ENCODE measurements at regions not wholly inside any gene's neighbourhood (a gene's known extent, or its start where the extent isn't known, plus 50 kb on each side); places are given as distances from the start of the nearest gene placed in this dataset.

DNA sequence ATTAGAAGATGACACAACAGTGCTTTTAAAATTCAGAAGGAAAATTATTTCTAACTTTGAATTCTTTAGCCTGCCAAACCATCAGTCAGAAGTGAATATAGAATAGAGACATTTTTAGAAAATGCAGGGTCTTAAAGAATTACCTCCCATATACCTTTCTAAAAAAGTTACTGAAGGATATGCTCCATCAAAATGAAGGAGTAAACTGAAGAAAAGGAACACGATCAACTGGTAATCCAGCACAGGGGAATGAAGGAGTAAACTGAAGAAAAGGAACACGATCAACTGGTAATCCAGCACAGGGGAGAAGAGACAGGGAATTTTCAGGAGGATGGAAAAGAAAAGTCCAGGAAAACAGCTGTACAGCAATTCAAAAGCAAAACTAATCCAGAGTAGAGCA, 75.4 kb upstream of the LDLRAD3 start:
- in situ Hi-C loops (cut with HindIII; ENCODE audit: low sequenced_read_pairs) = no loop called here
- H3K4me3 ChIP-seq (ENCODE audit: low read depth, low read length) = no peak overlapping the region
- TF ChIP-seq, protein P1, sequence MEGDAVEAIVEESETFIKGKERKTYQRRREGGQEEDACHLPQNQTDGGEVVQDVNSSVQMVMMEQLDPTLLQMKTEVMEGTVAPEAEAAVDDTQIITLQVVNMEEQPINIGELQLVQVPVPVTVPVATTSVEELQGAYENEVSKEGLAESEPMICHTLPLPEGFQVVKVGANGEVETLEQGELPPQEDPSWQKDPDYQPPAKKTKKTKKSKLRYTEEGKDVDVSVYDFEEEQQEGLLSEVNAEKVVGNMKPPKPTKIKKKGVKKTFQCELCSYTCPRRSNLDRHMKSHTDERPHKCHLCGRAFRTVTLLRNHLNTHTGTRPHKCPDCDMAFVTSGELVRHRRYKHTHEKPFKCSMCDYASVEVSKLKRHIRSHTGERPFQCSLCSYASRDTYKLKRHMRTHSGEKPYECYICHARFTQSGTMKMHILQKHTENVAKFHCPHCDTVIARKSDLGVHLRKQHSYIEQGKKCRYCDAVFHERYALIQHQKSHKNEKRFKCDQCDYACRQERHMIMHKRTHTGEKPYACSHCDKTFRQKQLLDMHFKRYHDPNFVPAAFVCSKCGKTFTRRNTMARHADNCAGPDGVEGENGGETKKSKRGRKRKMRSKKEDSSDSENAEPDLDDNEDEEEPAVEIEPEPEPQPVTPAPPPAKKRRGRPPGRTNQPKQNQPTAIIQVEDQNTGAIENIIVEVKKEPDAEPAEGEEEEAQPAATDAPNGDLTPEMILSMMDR (IDR thresholded peaks at IDR 0.05; ENCODE audit: low read depth, low read length) = no peak
- no peak for DNase-seq (ENCODE audit: low read depth, low spot score)

DNA sequence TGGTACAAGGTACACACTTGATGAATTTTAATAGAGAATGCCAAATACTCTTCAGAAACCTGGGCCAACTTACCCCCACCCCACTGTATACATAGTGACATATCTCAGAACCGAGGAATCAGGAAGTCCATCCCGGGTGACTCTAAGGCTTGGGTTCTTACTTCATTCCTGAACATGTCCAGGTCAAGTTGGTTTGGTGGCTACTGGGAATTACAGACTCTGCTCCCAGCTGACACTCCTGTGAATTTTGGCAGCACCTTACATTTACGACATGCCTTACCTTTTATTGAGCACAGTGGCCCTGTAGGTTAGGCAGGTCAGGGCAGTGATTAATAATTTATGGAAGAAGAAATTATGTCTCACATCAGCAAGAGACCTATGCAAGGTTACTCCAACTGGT, 70.1 kb upstream of the LDLRAD3 start:
- in situ Hi-C loops (cut with HindIII; ENCODE audit: low sequenced_read_pairs) = no loop called here
- H3K4me3 ChIP-seq (ENCODE audit: low read depth, low read length) = no peak overlapping the region
- no peak for DNase-seq (ENCODE audit: low read depth, low spot score)
- TF ChIP-seq, protein P1 (IDR thresholded peaks at IDR 0.05; ENCODE audit: low read depth, low read length) = no peak

DNA sequence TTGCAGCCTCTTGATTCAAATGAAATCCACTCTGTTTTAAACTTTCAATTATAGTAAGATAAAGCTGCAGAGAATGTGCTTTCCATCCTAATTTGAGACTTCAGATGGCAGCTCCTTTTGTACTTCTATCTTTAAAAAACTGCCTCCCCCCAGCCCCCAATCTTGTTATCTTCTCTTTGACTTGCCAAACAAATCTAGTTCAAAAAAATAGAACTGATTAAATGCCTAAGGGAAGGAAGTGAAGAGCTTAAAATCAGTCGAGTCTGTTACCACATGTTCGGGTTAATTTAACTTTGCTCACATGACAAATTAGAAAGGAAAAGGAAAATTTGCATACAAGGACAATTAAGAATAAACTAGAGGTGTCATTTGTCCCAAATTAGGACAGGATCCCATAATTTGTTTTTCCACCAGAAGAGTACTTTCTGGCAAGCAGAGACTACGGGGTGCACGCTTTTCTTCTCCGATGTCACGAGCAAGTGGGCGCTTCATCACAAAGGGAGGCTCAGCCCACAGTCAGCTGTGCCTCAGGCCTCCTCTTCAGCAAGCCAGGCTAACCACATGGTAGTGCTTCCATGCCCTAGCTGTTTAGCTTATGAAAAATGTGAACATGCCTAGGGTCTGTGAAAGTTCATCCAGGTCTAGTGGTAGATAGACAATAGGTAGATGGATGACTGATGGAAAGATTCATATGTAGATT, 69.0 kb upstream of the LDLRAD3 start:
- no peak overlapping the region for H3K4me3 ChIP-seq (ENCODE audit: low read depth, low read length)
- TF ChIP-seq, protein P1 (IDR thresholded peaks at IDR 0.05; ENCODE audit: low read depth, low read length) = no peak
- DNase-seq (ENCODE audit: low read depth, low spot score) = no peak
- in situ Hi-C loops (cut with HindIII; ENCODE audit: low sequenced_read_pairs) = no loop called here

DNA sequence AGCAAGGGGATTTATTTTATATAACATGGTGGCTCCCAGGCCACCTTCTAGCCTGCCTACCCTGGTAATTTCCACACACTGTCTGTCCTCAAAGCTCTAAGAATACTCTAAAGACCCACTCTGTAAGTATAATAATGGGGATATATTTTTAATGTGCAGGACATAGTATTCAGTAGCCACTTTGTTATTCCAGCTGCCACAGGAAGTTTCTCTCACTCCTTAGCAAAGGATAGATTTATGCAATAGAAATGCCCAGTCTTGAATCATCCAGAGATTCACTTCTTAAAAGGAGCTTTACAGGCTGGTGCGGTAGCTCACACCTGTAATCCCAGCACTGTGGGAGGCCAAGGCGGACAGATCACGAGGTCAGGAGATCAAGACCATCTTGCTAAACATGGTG, 68.4 kb upstream of the LDLRAD3 start:
- TF ChIP-seq, protein P1 (IDR thresholded peaks at IDR 0.05; ENCODE audit: low read depth, low read length) = no peak
- no peak overlapping the region for H3K4me3 ChIP-seq (ENCODE audit: low read depth, low read length)
- in situ Hi-C loops (cut with HindIII; ENCODE audit: low sequenced_read_pairs) = no loop called here
- no peak for DNase-seq (ENCODE audit: low read depth, low spot score)

DNA sequence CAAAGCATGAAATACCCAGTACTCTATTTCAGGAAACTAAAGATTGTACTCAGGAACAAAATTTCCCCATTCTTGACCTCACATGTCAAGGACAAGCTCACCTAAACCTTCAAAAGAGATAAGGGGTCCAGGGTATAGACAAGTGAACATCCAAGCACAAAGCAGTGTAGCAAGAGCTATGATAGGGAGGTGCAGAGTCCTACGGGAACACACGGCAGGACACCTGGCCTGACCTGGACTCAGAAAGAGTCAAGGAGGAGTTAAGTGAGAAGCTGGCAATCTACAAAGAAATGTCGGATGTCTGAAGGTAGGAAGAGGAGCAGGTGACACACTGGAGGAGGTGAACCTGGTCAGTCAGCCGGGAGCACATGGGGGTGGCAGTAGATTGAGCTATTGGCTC, 67.1 kb upstream of the LDLRAD3 start:
- DNase-seq (ENCODE audit: low read depth, low spot score) = no peak
- TF ChIP-seq, protein P1 (IDR thresholded peaks at IDR 0.05; ENCODE audit: low read depth, low read length) = no peak
- in situ Hi-C loops (cut with HindIII; ENCODE audit: low sequenced_read_pairs) = no loop called here
- no peak overlapping the region for H3K4me3 ChIP-seq (ENCODE audit: low read depth, low read length)

DNA sequence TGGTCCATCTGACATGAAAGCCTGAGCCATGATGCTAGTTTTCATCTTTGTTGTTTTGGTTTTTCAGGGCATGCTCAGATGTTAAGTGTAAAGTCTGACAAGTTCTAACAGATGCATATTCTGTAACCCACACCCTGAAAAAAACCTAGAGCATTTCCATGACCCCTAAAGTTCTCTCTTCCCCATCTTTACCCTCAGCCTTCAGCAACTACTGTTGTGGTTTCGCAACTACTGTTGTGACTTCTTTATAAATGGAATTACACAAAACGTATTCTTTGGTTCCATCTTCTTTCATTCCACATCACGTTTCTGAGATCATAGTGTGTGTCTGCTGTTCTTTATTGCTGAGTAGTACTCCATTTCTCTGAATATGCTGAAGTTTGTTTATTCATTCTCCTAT, 65.1 kb upstream of the LDLRAD3 start:
- no peak for DNase-seq (ENCODE audit: low read depth, low spot score)
- no peak overlapping the region for H3K4me3 ChIP-seq (ENCODE audit: low read depth, low read length)
- in situ Hi-C loops (cut with HindIII; ENCODE audit: low sequenced_read_pairs) = no loop called here
- TF ChIP-seq, protein P1 (IDR thresholded peaks at IDR 0.05; ENCODE audit: low read depth, low read length) = no peak
